GM23248 (cell line): ENCODE measurements at regions not wholly inside any gene's neighbourhood (a gene's known extent, or its start where the extent isn't known, plus 50 kb on each side); places are given as distances from the start of the nearest gene placed in this dataset.

Source experiments
- EZH2 ChIP-seq: fragments of 200-600 bp; sonication (generic); IDR thresholded peaks from 2 replicates; pipeline ENCODE4 v1.6.1; 2018; ENCODE audit warnings: antibody characterized with exemption, mild to moderate bottlenecking; ENCODE audit not compliant: insufficient read depth, poor library complexity, severe bottlenecking
- EZH2phosphoT487 ChIP-seq: fragments of 200-600 bp; sonication (generic); IDR thresholded peaks from 2 replicates; pipeline ENCODE4 v1.6.1; 2018; ENCODE audit warnings: antibody characterized with exemption, moderate library complexity, mild to moderate bottlenecking, low read depth; ENCODE audit not compliant: insufficient read depth

DNA sequence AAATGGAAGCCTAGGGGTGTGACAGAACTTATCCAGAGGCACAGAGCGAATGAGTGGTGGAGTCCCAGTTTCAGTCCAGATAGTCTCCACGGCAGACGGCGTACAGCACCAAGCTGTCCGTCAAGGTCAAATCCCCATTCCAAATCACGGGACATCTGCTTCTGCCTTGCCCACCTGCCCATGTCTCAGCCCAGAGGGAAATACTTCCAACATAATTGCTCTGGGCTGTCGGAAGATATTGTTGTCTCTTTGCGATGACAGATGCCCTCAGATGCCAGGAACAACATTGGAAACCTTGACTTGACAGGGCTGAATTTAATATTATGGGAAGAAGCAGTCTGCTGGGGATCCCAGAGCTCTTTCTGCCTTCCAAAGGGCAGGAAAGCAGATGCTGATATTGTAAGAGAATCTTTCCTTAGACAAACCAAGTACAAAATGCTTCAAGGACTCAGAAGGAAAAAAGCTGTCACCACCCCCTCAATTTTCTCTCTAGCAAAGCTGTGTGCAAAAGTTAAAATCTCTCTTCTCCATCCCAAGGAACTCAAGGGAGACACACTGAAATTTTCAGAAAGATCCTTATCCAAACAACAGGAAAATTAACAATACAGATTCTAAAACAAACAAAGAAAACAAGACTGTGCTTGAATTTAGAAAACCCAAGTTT, 364.0 kb downstream of the LRATD1 start:
- TF ChIP-seq EZH2phosphoT487 (no peak), EZH2 (no peak)
